Loucy (cell line): ENCODE measurements at regions not wholly inside any gene's neighbourhood (a gene's known extent, or its start where the extent isn't known, plus 50 kb on each side); places are given as distances from the start of the nearest gene placed in this dataset.

Source experiments
- H2AFZ ChIP-seq: fragments of 200-600 bp; sonication (generic); 2 replicates; pipeline ENCODE4 v1.6.0; 2016; ENCODE audit warnings: antibody characterized with exemption, mild to moderate bottlenecking, low read length, moderate library complexity
- H3F3A ChIP-seq: fragments of 200-600 bp; 2 replicates; pipeline ENCODE4 v1.6.0; 2016; ENCODE audit warnings: antibody characterized with exemption, low read depth, mild to moderate bottlenecking
- H3K27me3 ChIP-seq: fragments of 200-600 bp; sonication (generic); 2 replicates; pipeline ENCODE4 v1.6.1; 2014; ENCODE audit warnings: low read length, mild to moderate bottlenecking; ENCODE audit not compliant: insufficient read depth, poor library complexity, severe bottlenecking
- H3K36me3 ChIP-seq: fragments of 200-600 bp; sonication (generic); 2 replicates; pipeline ENCODE4 v1.6.1; 2016; ENCODE audit warnings: low read length; ENCODE audit not compliant: insufficient read depth
- H3K4me1 ChIP-seq: fragments of 200-600 bp; sonication (generic); 2 replicates; pipeline ENCODE4 v1.5.1; 2014; ENCODE audit warnings: low read length, mild to moderate bottlenecking; ENCODE audit not compliant: insufficient read depth, poor library complexity, severe bottlenecking
- H3K4me2 ChIP-seq: fragments of 200-600 bp; sonication (generic); 2 replicates; pipeline ENCODE4 v1.6.0; 2014; ENCODE audit warnings: antibody characterized with exemption, low read length, low read depth, mild to moderate bottlenecking; ENCODE audit not compliant: poor library complexity, severe bottlenecking
- H3K4me3 ChIP-seq: fragments of 200-600 bp; sonication (generic); 2 replicates; pipeline ENCODE4 v1.5.1; 2014; ENCODE audit warnings: low read length, mild to moderate bottlenecking, mixed read lengths; ENCODE audit not compliant: poor library complexity, severe bottlenecking
- H3K79me2 ChIP-seq: fragments of 200-600 bp; sonication (generic); 2 replicates; pipeline ENCODE4 v1.6.1; 2014; ENCODE audit warnings: low read length; ENCODE audit not compliant: insufficient read depth
- H3K9ac ChIP-seq: fragments of 200-600 bp; sonication (generic); 2 replicates; pipeline ENCODE4 v1.6.0; 2014; ENCODE audit warnings: mild to moderate bottlenecking, low read depth, low read length, moderate library complexity; ENCODE audit not compliant: poor library complexity, severe bottlenecking
- H3K9me2 ChIP-seq: fragments of 200-600 bp; sonication (generic); replicated peaks from 2 replicates; pipeline ENCODE4 v1.6.1; 2016; ENCODE audit warnings: low read depth, low read length, mixed read lengths
- H3K9me3 ChIP-seq: fragments of 200-600 bp; sonication (generic); 2 replicates; pipeline ENCODE4 v1.6.1; 2014; ENCODE audit warnings: mild to moderate bottlenecking, antibody characterized with exemption, low read length, low read depth; ENCODE audit not compliant: insufficient read depth
- H4K20me1 ChIP-seq: fragments of 200-600 bp; sonication (generic); 2 replicates; pipeline ENCODE4 v1.6.0; 2014; ENCODE audit warnings: antibody characterized with exemption, low read length, mild to moderate bottlenecking; ENCODE audit not compliant: insufficient read depth, poor library complexity, severe bottlenecking
- EZH2phosphoT487 ChIP-seq: fragments of 200-600 bp; IDR thresholded peaks from 2 replicates; pipeline ENCODE4 v1.6.1; 2018; ENCODE audit warnings: antibody characterized with exemption, mild to moderate bottlenecking, moderate library complexity, borderline replicate concordance
- TF ChIP-seq, protein P1 (sequence below): fragments of 200-600 bp; sonication (generic); conservative IDR thresholded peaks from 2 replicates; pipeline ENCODE4 v1.5.1; 2014; ENCODE audit warnings: mild to moderate bottlenecking, antibody characterized with exemption, low read length

DNA sequence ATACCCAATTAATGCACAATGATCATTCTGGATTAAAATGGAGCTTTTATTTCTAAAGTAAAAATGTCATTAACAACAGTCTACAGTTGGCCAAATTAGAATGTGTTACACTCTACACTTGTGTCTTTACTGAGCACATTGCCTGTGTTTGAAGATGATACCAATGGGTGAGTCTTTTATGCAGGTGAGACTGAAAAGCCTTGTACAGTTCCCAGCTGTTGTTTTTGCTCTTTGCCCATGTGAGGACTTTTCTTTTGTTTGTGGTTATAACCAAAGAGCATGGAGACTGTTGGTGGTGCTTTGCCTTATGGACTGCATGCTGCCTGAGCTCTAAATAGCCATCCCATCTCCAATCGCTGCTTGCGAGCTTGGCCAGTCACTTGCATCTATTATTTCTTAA is 264.5 kb downstream of the GATA3 start:
- Histone ChIP-seq H3K4me2 (no peak overlapping the region), H4K20me1 (no peaks in the 10 kb centered on the region), H3K4me1 (peaks cover 35% of the 10 kb centered on the region), H3K4me3 (no peak overlapping the region), H3K9ac (no peak overlapping the region), H3F3A (no peaks in the 10 kb centered on the region), H3K9me2 (no peaks in the 10 kb centered on the region), H3K9me3 (no peaks in the 10 kb centered on the region), H2AFZ (no peak overlapping the region), H3K36me3 (no peaks in the 10 kb centered on the region), H3K79me2 (no peaks in the 10 kb centered on the region), H3K27me3 (no peaks in the 10 kb centered on the region)
- TF ChIP-seq, protein P1, sequence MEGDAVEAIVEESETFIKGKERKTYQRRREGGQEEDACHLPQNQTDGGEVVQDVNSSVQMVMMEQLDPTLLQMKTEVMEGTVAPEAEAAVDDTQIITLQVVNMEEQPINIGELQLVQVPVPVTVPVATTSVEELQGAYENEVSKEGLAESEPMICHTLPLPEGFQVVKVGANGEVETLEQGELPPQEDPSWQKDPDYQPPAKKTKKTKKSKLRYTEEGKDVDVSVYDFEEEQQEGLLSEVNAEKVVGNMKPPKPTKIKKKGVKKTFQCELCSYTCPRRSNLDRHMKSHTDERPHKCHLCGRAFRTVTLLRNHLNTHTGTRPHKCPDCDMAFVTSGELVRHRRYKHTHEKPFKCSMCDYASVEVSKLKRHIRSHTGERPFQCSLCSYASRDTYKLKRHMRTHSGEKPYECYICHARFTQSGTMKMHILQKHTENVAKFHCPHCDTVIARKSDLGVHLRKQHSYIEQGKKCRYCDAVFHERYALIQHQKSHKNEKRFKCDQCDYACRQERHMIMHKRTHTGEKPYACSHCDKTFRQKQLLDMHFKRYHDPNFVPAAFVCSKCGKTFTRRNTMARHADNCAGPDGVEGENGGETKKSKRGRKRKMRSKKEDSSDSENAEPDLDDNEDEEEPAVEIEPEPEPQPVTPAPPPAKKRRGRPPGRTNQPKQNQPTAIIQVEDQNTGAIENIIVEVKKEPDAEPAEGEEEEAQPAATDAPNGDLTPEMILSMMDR = no peak
- no peak for TF ChIP-seq EZH2phosphoT487

DNA sequence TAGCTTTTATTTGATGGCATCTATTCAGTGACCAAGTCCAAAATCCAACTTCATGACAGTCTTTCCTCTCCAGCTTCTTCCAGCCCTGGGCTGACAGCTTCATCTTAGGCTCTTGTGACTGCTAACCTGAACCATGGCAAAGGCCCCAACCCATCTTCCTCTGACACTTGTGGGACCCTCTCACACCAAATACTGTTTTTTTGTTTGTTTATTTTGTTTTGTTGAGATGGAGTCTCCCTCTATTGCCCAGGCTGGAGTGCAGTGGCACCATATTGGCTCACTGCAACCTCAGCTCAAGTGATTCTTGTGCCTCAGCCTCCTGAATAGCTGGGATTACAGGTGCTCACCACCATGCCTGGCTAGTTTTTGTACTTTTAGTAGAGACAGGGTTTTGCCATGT is 265.2 kb downstream of the GATA3 start:
- Histone ChIP-seq H3K9me2 (no peaks in the 10 kb centered on the region), H3K36me3 (no peaks in the 10 kb centered on the region), H3K4me2 (no peak overlapping the region), H3F3A (no peaks in the 10 kb centered on the region), H4K20me1 (no peaks in the 10 kb centered on the region), H3K9me3 (no peaks in the 10 kb centered on the region), H3K79me2 (no peaks in the 10 kb centered on the region), H3K4me3 (no peak overlapping the region), H3K27me3 (no peaks in the 10 kb centered on the region), H2AFZ (no peak overlapping the region), H3K9ac (no peak overlapping the region), H3K4me1 (peaks cover 41% of the 10 kb centered on the region)
- TF ChIP-seq EZH2phosphoT487 = no peak
- TF ChIP-seq, protein P1 = peak; percentile 44

DNA sequence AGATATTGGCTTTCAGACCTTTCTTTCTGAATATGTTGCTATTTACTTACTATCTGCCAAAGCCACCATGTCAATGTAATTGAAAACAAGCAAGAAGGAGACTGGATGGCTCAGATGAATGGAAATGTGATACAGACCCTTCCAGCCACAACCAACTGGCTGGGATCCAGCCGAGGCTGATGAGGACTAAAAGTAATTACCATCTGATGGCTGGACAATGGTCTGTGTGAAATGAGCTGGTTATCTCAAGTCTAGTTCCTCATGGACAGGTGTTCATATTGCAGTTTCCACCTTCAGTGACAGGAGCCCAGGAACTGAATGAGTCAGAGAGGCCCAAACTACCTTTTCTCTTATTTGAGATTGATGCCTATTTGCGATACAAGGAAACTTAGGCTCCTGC is 267.5 kb downstream of the GATA3 start:
- H2AFZ ChIP-seq = no peak overlapping the region
- TF ChIP-seq EZH2phosphoT487 = no peak
- TF ChIP-seq, protein P1 = no peak

More for the DNA sequence above, 267.5 kb downstream of the GATA3 start:
- no peaks in the 10 kb centered on the region for H3K79me2 ChIP-seq
- H3K4me1 ChIP-seq = peaks cover 50% of the 10 kb centered on the region
- no peaks in the 10 kb centered on the region for H3F3A ChIP-seq
- H3K9me3 ChIP-seq = no peaks in the 10 kb centered on the region
- no peaks in the 10 kb centered on the region for H3K9me2 ChIP-seq
- H3K9ac ChIP-seq = no peak overlapping the region
- H3K36me3 ChIP-seq = no peaks in the 10 kb centered on the region
- no peak overlapping the region for H3K4me3 ChIP-seq
- no peaks in the 10 kb centered on the region for H3K27me3 ChIP-seq
- no peak overlapping the region for H3K4me2 ChIP-seq
- no peaks in the 10 kb centered on the region for H4K20me1 ChIP-seq
